Astrocyte (in vitro differentiated cells and primary cell): ENCODE measurements at regions not wholly inside any gene's neighbourhood (a gene's known extent, or its start where the extent isn't known, plus 50 kb on each side); places are given as distances from the start of the nearest gene placed in this dataset.

ENCODE experiments used
- DNase-seq: peaks from one replicate; pipeline ENCODE4 v3.0.0-alpha.2; 2010; ENCODE audit warnings: low read depth
- FAIRE-seq: peaks from 2 replicates; lab custom pipeline; 2011; peaks lifted over from hg19 to GRCh38; lab: Jason Lieb, UNC
- H2AFZ ChIP-seq: 2 replicates; pipeline ENCODE4 v1.6.0; 2012; ENCODE audit warnings: low read depth, low read length, inconsistent platforms
- H3K27ac ChIP-seq: 2 replicates; pipeline ENCODE4 v1.5.1; 2011; ENCODE audit warnings: low read depth, low read length, inconsistent platforms
- H3K27me3 ChIP-seq: 2 replicates; pipeline ENCODE4 v1.6.0; 2011; ENCODE audit warnings: low read length, inconsistent platforms; ENCODE audit not compliant: insufficient read depth
- H3K36me3 ChIP-seq: 2 replicates; pipeline ENCODE4 v1.5.1; 2011; ENCODE audit warnings: low read length, inconsistent platforms; ENCODE audit not compliant: insufficient read depth
- H3K4me1 ChIP-seq: 2 replicates; pipeline ENCODE4 v1.5.1; 2011; ENCODE audit warnings: low read length, inconsistent platforms; ENCODE audit not compliant: insufficient read depth
- H3K4me2 ChIP-seq: 2 replicates; pipeline ENCODE4 v1.6.0; 2012; ENCODE audit warnings: low read length, inconsistent platforms
- H3K4me3 ChIP-seq: 2 replicates; pipeline ENCODE4 v1.5.1; 2011; ENCODE audit warnings: low read depth, mild to moderate bottlenecking, low read length, inconsistent platforms; ENCODE audit not compliant: insufficient read depth
- H3K79me2 ChIP-seq: 2 replicates; pipeline ENCODE4 v1.6.0; 2012; ENCODE audit warnings: mild to moderate bottlenecking, low read length, inconsistent platforms; ENCODE audit not compliant: insufficient read depth
- H3K9ac ChIP-seq: 2 replicates; pipeline ENCODE4 v1.6.0; 2012; ENCODE audit warnings: mild to moderate bottlenecking, low read length, inconsistent platforms
- H3K9me3 ChIP-seq: 2 replicates; pipeline ENCODE4 v1.5.1; 2012; ENCODE audit warnings: low read depth, mild to moderate bottlenecking, low read length, inconsistent platforms; ENCODE audit not compliant: insufficient read depth
- H4K20me1 ChIP-seq: 2 replicates; pipeline ENCODE4 v1.6.0; 2012; ENCODE audit warnings: low read length, inconsistent platforms; ENCODE audit not compliant: insufficient read depth
- H3K27ac Mint-ChIP-seq: one replicate; pipeline ENCODE4 v1.8.0; 2021; ENCODE audit warnings: mild to moderate bottlenecking, mixed read lengths; ENCODE audit not compliant: unreplicated experiment
- H3K27me3 Mint-ChIP-seq: one replicate; pipeline ENCODE4 v1.8.0; 2021; ENCODE audit warnings: low read depth, mixed read lengths; ENCODE audit not compliant: unreplicated experiment
- H3K36me3 Mint-ChIP-seq: one replicate; pipeline ENCODE4 v1.8.0; 2021; ENCODE audit warnings: low read depth, mixed read lengths; ENCODE audit not compliant: unreplicated experiment
- H3K4me1 Mint-ChIP-seq: one replicate; pipeline ENCODE4 v1.8.0; 2021; ENCODE audit warnings: low read depth, mixed read lengths; ENCODE audit not compliant: unreplicated experiment
- H3K4me3 Mint-ChIP-seq: one replicate; pipeline ENCODE4 v1.8.0; 2021; ENCODE audit warnings: mild to moderate bottlenecking, moderate library complexity, mixed read lengths; ENCODE audit not compliant: unreplicated experiment
- H3K9me3 Mint-ChIP-seq: one replicate; pipeline ENCODE4 v1.8.0; 2021; ENCODE audit warnings: mild to moderate bottlenecking, mixed read lengths; ENCODE audit not compliant: unreplicated experiment
- EZH2 ChIP-seq: IDR thresholded peaks from 2 replicates; pipeline ENCODE4 v1.6.1; 2012; ENCODE audit warnings: mild to moderate bottlenecking, low read length, inconsistent platforms; ENCODE audit not compliant: insufficient read depth
- TF ChIP-seq, protein P1 (sequence below): IDR thresholded peaks from 2 replicates; pipeline ENCODE4 v1.5.1; 2011; ENCODE audit warnings: low read depth, mild to moderate bottlenecking, inconsistent platforms, low read length, moderate library complexity; ENCODE audit not compliant: insufficient read depth

- Histone ChIP-seq H3K36me3 (no peaks in the 10 kb centered on the region), H3K27me3 (no peaks in the 10 kb centered on the region), H3K27ac (no peak overlapping the region), H3K4me1 (peaks cover 15% of the 10 kb centered on the region), H3K4me2 (no peak overlapping the region), H3K4me3 (no peak overlapping the region), H3K9ac (no peak overlapping the region), H4K20me1 (no peaks in the 10 kb centered on the region), H3K9me3 (no peaks in the 10 kb centered on the region), H2AFZ (no peak overlapping the region), H3K79me2 (no peaks in the 10 kb centered on the region)
- TF ChIP-seq, protein P1, sequence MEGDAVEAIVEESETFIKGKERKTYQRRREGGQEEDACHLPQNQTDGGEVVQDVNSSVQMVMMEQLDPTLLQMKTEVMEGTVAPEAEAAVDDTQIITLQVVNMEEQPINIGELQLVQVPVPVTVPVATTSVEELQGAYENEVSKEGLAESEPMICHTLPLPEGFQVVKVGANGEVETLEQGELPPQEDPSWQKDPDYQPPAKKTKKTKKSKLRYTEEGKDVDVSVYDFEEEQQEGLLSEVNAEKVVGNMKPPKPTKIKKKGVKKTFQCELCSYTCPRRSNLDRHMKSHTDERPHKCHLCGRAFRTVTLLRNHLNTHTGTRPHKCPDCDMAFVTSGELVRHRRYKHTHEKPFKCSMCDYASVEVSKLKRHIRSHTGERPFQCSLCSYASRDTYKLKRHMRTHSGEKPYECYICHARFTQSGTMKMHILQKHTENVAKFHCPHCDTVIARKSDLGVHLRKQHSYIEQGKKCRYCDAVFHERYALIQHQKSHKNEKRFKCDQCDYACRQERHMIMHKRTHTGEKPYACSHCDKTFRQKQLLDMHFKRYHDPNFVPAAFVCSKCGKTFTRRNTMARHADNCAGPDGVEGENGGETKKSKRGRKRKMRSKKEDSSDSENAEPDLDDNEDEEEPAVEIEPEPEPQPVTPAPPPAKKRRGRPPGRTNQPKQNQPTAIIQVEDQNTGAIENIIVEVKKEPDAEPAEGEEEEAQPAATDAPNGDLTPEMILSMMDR, result no peak
- no peak for TF ChIP-seq EZH2
- no peak overlapping the region for H3K27ac Mint-ChIP-seq
- H3K4me1 Mint-ChIP-seq, result peaks cover 19% of the 10 kb centered on the region
- FAIRE-seq (no peak), DNase-seq (no peak)
- peaks cover 10% of the 10 kb centered on the region for H3K9me3 Mint-ChIP-seq
- H3K27me3 Mint-ChIP-seq, result no peaks in the 10 kb centered on the region
- no peak overlapping the region for H3K4me3 Mint-ChIP-seq
- peaks cover 2% of the 10 kb centered on the region for H3K36me3 Mint-ChIP-seq
Measured at GRCh38 chr3:16114429-16114828, 60.1 kb upstream of the GALNT15 start.

DNA sequence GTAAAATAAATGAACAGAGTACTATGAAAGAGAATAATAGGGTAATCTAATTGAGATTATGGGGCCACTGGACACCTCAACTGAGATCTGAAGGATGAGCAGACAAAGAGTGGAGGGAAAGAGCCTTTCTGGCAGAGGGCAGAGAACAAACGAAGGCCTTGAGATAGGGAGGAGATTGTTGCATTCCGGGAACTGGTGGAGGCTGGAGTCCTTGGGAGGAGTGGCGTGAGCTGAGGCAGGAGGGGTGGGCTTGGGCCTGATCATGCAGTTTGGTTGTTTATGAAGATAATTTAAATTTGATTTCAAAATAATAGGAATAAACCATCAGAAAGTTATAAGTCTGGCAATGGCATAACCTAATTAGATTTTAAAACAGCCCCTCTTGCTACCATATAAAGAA is 59.5 kb upstream of the GALNT15 start:
- H3K9me3 Mint-ChIP-seq, result peaks cover 10% of the 10 kb centered on the region
- peaks cover 15% of the 10 kb centered on the region for H3K4me1 ChIP-seq
- no peak overlapping the region for H3K27ac ChIP-seq
- H3K36me3 Mint-ChIP-seq, result peaks cover 2% of the 10 kb centered on the region
- H3K9ac ChIP-seq, result no peak overlapping the region
- no peak overlapping the region for H3K4me3 ChIP-seq
- H3K27me3 Mint-ChIP-seq, result no peaks in the 10 kb centered on the region
- no peaks in the 10 kb centered on the region for H3K27me3 ChIP-seq
- no peak overlapping the region for H3K4me3 Mint-ChIP-seq
- H3K4me2 ChIP-seq, result no peak overlapping the region
- no peaks in the 10 kb centered on the region for H3K36me3 ChIP-seq
- H3K79me2 ChIP-seq, result no peaks in the 10 kb centered on the region
- DNase-seq (no peak), FAIRE-seq (no peak)
- H3K4me1 Mint-ChIP-seq, result peaks cover 14% of the 10 kb centered on the region
- no peaks in the 10 kb centered on the region for H4K20me1 ChIP-seq
- H3K27ac Mint-ChIP-seq, result no peak overlapping the region
- TF ChIP-seq, protein P1, result no peak
- TF ChIP-seq EZH2, result no peak
- H3K9me3 ChIP-seq, result no peaks in the 10 kb centered on the region
- H2AFZ ChIP-seq, result no peak overlapping the region

DNA sequence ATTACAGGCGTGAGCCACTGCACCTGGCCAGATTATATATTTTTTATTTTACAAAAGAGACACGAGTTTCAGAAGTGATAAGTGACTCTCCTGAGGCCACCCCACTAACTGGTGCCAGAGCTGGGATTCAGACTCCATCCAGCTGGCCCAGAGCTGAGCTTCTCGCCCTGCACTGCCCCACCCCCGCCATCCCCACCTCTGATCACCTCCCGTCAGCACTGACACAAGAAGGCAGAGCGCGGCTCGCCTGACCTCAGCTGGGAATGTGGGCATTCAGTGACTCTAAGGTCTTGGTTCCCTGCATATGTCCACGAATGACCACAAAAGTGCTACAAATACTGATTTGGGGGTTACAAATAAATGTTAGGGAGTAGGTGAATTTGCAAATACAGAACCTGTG is 56.1 kb upstream of the GALNT15 start:
- Mint-ChIP-seq H3K27me3 (no peaks in the 10 kb centered on the region), H3K27ac (no peak overlapping the region), H3K36me3 (no peaks in the 10 kb centered on the region), H3K9me3 (peaks cover 9% of the 10 kb centered on the region), H3K4me3 (no peak overlapping the region), H3K4me1 (peaks cover 3% of the 10 kb centered on the region)
- Histone ChIP-seq H3K79me2 (no peaks in the 10 kb centered on the region), H3K9ac (no peak overlapping the region), H3K4me3 (no peak overlapping the region), H3K9me3 (no peaks in the 10 kb centered on the region), H3K27ac (no peak overlapping the region), H3K27me3 (no peaks in the 10 kb centered on the region), H4K20me1 (no peaks in the 10 kb centered on the region), H2AFZ (no peak overlapping the region), H3K4me2 (no peak overlapping the region), H3K4me1 (peaks cover 6% of the 10 kb centered on the region), H3K36me3 (no peaks in the 10 kb centered on the region)
- TF ChIP-seq, protein P1, result no peak
- no peak for TF ChIP-seq EZH2
- FAIRE-seq (no peak), DNase-seq (no peak)
